EL (cell line): ENCODE measurements at regions not wholly inside any gene's neighbourhood (a gene's known extent, or its start where the extent isn't known, plus 50 kb on each side); places are given as distances from the start of the nearest gene placed in this dataset.
A peak's percentile ranks its signal among the peaks of the same experiment; 100 is the strongest.

Experiments
- DNase-seq: peaks from one replicate; pipeline ENCODE4 v3.0.0-alpha.2; 2016

DNA sequence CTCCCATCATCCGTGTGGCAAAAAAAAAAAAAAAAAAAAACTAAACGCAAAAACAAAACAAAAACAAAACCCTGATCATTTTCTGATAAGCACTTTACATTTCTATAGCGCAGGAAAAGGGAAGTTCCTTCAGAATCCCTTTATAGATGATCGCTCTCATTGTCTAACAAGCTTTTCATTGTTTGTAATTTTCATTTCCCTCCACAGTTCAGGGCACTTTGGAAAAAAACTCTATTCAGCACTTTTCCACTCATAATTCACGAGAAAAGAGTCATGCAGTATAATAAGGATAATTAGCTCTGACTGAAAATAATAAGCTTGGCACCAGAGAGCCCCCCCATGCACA lies 89.4 kb upstream of the ATXN1 start:
- no peak for DNase-seq

DNA sequence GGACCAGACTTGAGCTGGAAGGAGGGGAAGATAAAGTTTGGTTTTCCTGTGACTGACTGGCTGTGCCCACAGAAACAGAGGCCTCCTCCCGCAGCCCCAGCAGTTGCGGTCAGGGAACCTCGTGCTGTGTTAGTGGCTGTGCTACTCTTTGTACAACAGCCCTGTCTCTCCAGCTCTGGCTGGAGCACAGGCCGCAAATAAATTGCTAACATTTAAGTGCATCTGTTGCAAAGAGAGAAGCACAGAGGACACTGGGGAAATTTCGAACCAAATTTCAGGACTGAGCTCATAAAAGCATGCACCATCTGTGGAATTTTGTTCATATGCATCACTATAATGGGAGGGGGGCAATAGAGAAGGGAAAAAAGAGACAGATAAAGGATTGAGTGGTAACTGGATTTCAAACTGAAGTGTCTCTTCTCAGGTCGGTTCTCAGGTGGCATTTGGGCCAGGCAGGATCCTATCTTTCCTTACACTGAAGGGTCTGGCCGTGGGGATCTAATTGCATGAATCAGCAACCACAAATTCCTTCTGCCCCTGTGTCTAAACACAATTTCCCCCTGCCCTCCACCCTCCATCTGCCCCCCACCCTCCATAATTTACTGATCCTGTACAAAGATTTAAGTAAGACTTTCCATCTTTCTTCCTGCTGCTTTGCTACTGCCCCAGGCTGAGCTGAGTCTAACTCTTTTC lies 88.9 kb upstream of the ATXN1 start:
- peak; percentile 55 for DNase-seq

DNA sequence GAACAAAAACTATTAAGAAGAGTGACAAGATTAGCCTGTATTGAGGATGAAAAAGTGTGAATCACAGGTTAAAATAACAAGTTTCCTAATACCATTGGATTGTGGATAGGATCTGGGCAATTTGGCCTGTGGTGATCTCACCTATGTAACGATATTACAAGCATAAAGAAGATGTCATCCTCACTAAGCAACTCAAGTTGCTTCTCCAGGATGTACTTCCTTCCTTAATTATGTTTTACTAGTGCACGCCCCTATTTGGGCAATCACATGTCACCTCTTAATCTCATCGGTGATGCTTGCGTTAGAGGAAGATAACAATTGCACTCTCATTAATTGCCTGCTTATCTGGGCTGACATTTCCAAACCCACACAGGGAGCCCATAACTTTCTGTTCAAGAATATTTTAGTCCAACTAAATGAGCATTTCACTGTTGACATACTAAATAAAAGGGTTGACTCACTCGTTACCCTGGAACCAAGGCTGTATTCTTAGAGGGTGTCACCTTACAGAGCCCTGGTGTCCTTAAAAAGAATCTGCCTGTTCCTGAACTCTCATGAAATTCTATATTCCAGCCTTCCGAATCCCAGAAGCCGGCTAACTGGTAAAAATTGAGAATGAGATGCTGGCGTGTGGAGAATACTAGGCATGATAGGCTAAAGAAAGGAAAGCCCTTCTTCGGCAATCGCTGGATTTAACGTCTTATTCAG lies 88.2 kb upstream of the ATXN1 start:
- DNase-seq: peak; percentile 62

DNA sequence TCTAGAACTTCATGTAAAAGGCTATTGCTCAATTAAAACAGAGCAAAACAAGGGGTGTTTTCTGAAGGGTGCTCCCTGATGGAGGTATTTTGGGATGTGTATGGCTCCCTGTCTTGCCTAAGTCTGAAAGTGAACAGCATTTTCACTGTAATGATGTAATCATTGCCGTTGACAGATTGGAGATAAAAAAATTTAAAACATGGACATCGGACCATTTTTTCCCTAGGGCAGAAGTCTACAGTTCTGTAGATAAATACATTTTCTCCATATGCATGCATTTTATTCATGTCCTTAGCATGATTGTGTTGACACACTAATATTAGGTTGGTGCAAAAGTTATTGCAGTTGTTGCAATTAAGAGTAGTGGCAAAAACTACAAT lies 85.1 kb upstream of the ATXN1 start:
- DNase-seq: no peak

DNA sequence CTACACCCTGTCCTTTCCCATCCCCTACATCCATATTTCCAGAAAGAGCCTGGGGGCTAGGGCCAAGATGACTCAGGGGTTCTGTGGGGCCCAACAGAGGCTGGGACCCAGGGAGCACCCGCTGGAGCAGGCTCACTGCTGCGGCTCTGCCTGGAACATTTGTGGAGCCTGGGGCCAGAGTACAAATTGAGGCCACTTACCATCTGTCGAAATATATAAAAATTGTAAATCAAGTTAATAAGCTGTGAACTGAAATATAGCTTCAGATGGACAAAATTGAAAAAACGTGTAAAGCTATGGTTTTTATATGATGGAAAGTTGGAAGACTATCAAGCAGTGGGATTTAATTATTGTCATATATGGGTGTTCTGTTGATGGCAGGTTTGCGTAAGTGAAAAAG lies 82.9 kb upstream of the ATXN1 start:
- no peak for DNase-seq

DNA sequence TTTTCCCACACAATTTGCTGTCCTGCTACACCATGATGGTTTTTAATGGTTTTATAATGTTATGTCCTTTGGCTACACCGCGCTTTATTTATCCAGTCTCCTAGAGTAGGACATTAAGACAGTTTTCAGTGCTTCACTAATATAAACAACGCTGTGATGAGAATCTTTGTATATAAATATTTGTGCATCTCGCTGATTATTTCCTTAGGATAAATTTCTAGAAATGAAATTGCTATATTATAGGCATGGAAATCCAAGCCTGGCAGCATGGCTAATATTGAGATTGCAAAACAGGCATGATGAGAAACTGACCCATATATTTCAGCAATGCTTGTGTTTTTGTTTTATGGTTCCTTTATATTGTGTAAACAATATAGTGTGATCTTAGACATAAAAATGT lies 81.4 kb upstream of the ATXN1 start:
- DNase-seq: no peak

DNA sequence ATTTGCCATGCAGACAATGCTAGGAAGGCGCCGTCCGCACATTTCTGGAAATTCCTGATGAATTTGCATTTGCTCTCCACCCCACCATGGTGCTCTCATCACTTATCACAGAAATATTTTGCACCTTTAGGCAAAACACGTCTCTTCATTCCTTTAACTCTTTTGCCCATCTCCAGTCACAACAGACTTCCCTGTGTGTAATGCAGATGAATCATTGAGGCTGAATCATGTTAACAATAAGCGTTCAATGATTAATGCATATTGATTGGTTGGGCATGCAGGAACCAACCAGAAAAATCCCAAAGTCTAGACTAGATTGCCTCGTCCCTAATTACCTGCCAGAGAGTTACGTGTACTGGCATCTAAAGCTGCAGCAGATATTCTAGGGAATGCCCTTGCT lies 80.0 kb upstream of the ATXN1 start:
- peak; percentile 12 for DNase-seq

DNA sequence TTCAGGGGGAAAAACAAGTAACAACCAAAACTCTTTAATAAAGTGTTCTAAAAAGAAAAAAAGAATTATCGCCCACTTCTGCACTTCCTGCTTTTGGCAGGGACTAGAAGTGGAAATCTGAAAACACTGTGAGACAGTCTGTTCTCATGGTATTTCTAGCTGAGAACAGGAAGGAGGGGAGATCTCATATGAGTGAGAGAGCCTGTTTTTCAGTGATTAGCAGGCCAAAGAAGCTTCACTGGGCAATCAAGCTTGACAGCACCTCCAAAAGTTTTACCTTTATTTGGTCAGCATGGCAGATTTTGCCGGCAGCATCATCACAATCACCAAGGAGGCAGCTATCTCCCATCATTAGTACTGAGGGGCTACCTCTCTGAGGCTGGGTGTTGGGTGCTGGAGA lies 79.5 kb upstream of the ATXN1 start:
- no peak for DNase-seq

DNA sequence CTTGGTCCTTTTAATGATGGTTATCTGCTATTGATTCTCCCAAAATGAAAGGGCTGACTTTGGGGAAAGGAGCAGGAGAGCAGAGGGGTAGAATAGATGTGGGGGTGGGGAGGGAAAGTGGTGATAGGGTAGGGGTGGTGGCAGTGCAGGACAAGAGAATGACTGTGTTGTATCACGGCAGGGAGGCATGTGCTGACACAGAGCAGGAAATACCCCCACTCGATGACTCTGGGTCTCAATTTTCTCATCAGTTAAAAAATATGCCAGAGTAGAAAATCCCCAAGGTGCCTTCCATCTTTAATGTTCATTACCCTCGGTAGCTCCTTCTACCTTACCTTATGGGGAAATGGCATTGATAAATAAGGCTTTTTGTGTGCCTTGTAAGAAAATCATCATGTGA lies 79.0 kb upstream of the ATXN1 start:
- peak; percentile 8 for DNase-seq

DNA sequence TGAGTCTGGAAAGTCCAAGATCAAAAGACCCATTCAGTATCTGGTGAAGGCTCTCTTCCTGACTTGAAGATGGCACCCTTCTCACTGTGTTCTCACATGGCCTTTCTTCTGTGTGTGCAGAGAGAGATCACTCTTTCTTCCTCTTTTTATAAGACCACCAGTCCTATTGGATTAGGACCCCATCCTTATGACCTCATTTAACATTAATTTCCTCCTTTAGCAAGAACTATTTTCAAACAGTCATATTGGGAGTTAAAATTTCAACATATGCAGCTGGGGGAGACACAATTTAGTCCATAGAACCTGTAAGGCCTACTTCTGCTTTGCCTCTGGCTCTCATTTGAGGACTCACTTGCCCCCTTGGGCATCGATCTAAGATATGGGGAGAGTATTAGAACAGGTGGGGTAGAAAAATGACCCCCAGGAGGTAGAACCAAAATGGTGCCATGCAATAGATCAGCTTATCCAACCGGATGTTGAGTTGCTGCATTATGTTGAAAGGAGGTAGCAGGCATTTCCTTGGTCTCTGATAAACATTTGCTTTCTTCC lies 78.4 kb upstream of the ATXN1 start:
- no peak for DNase-seq

DNA sequence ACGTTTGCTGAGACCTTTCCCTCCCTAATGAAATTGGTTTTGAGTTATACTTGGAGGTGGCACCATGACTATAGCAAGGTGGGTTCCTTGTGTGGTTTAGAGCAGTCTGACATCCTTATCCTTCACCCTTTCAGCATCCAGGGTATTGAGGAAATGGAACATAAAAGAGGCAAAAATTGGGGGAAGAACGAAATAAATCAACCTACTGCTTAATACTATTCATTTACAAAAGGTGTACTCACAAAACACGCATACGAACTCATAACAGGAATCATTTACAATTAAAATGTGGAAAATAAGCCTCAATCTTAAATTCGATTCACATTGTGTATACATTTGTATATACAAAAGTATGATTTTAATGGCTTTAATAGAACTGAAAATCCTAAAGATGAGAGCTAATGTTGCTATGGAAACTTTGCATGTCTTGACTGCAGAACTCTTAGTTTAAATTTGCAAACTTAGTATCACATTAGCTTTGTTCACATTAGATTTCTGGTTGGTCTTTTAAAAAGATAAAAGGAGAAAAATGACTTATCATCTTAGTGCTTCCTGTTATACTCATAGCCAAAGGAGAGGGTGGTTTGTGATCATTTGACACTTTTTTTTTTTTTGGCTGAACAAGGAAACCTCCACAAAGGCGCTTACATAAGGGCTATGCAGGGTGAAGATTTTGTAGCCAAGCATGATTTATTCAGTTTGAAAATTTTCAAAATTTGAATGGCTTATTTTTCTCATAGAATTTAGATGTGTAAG lies 76.1 kb upstream of the ATXN1 start:
- no peak for DNase-seq

DNA sequence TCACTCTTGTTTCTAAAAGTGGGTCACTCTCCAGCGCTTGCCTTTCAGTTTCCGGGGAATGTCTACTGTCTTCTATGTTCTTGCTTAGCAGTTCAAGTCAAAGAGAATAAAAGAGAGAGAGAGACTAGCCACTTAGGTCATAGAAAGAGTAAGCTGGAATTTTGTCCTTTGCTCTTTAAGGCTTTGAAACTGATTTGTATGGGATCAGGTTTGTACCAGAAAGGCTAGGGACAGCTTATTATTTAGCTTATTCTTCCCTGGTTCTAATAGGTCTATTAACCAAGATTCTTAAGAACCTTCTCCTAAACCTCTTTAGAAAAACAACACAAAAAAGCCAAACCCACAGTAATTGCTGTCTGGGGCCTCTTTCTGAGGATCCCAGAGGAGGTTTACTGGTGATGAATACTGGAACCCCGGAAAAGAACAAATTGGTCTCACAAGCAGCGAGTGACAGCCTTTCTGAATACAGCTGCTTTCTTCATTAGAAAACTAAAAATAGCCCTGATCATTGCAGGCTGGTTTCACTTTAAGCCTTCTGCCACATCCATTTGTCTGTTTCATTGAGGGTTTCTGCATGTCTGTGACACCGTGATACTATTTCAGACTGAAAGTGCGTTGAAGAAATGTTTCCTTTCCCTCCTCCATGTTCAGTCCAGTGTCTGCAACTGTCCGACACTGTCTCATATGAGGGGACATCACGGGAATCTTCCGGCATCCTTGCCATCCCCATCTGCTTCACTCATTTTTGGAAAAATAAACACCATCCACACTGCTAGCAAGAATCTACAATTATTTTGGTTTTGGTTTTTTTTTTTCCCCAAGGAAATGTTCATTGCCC lies 75.1 kb upstream of the ATXN1 start:
- DNase-seq: peak; percentile 11

DNA sequence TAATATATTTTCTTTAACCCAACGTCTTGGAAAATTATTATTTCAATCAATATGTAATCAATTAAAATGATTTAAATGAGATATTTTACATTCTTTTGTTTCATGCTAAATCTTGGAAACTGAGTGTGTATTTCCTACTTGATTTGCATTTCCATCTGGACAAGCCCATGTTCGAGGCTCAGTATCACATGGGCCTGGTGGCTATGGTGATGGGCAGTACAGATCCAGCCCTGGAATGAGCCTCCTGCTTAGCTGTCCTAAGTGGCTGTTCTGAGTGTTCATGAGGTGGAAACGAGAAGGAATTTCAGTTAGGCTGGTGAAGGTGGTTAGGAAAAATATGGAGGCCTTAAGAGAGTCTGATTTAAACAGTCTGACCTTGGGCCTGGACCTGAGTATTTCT lies 73.0 kb upstream of the ATXN1 start:
- DNase-seq: no peak

DNA sequence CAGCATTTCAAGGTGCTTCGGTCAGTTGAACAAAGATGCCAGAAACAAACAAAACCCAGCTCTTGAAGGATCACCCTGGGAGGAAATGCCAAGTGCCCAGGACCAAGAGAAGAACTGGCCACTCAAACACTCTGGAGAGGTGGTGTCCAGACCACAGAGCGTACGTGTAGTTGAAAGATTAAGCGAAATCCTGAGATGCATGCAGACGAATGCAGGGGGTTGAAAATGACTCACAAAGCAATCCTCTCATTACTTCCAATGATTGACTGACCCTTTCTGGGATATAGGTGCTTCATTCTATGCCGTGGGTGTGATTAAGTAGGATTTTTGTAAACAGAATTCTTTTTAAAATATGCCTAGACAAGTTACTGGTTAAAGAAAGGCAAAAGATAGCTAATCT lies 71.5 kb upstream of the ATXN1 start:
- no peak for DNase-seq

DNA sequence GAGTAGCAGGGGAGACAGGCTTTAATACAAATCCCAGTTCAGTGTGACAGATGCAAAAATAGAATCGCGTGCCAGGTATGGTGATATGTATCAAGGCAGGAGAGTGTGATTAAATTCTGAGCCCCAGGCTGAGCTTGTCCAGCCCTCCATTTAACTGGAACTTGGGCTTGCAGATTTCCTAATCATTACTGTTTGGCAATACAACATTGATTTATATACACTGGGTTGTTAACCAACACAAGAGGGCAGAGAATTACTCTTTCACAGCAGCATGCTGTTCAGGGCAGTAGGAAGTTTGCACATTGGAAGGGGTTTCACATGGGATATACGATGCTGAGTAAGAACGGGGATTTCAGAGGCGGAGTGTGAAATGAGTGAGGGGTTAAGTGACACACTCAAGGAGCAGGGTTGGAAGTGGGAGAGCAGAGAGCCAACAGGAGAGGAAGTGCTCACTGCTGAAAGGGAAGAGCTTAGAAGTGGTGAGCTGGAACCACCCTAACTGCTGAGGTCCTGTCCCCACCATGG lies 70.8 kb upstream of the ATXN1 start:
- DNase-seq: no peak

DNA sequence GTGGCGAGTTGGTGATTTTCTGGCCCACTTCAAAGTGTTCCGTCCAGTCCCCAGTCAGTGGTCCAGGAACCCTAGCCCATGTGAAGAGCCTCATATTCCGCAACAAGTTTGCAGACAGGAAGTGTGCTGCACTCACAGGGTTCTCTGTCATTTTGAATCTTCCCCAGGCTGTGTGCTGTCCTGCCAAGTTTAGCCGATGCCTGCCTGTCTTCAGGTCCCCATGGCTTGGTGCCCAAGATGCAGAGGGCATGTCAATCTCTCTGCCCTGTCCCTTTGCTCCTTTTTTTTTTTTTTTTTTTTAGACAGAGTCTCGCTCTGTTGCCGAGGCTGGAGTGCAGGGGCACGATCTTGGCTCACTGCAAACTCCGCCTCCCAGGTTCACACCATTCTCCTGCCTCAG lies 69.9 kb upstream of the ATXN1 start:
- no peak for DNase-seq

DNA sequence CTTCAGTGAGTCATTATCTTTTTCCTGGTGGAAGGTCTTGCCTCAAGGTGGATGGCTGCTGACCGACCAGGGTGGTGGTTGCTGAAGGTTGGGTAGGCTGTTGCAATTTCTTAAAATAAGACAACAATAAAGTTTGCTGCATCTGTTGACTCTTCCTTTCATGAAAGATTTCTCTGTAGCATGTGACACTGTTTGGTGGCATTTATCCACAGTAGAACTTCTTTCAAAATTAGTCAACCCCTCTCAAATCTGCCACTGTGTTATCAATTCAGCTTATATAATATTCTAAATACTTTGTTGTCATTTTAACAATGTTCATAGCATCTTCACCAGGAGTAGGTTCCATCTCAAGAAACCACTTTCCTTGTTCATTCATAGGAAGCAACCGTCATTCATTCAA lies 66.8 kb upstream of the ATXN1 start:
- no peak for DNase-seq

DNA sequence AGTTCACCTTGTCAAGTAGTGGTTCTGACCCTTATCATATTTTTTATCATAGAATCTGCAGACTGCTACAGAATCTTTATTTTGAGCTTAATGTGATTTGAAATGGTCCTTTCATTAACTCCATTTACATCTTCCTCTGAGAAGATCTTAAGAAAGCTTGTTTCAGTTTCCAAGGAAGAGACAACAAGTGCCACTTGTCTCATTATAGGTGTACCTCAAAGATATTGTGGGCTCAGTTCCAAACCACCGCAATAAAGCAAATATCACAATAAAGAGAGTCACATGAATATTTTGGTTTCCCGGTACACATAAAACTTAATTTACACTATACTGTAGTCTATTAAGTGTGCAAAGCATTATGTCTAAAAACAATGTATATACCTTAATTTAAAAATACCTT lies 66.4 kb upstream of the ATXN1 start:
- no peak for DNase-seq

DNA sequence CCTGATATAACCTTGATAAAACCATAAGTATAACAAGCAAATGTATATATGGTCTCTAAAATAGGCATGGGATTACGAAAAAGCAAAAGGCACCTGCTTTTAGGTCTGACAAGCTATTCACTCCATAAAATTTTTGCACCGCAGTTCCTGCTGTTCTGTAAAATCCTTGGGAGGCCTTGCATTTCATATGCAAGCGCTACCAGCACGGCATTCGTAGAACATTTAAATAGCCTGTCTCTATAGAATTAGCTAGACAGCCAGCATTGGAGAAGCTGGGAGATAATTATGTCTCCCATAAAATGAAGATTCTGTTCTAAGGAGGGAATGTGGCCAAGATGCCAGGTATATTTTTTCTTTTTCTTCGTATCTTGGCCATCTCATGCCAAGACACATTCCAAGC lies 64.5 kb upstream of the ATXN1 start:
- DNase-seq: no peak

DNA sequence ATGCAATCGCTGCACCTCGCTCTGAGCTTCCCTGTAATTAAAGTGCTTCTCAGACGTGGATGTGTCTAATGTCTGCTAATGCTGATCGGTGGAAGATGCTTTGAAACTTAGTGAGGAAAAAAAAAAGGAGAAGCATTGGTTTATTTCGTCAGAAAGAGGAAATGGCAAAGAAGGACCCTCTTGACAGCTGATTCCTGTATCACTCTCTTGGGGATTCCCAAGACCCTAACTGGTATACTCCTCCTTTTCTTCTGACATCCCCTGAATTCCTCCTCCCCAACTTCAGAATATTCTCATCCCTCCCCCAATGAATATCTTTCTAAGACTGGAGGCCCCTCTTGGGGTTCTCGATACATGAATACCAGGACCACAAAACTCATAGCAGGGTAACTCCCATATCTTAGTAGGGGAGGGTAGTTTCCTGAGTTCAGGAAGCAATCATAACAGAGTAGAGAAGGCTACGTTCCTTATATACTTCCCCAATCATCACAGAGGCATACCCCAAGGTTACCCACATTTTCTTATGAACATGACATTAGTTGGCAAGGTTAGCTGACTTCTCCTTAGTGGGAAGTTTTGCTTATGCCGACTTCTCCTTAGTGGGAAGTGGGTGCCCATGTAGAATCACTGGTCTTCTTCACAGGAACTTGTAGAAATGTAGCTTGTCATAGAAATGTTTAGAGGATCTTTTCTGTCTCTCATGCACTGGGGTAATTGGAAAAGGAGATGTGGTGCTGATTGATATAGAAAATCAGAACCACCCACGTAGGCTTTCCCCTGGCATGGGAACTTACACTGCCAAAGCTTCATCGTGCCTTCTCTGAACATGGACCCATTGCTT lies 63.8 kb upstream of the ATXN1 start:
- no peak for DNase-seq

DNA sequence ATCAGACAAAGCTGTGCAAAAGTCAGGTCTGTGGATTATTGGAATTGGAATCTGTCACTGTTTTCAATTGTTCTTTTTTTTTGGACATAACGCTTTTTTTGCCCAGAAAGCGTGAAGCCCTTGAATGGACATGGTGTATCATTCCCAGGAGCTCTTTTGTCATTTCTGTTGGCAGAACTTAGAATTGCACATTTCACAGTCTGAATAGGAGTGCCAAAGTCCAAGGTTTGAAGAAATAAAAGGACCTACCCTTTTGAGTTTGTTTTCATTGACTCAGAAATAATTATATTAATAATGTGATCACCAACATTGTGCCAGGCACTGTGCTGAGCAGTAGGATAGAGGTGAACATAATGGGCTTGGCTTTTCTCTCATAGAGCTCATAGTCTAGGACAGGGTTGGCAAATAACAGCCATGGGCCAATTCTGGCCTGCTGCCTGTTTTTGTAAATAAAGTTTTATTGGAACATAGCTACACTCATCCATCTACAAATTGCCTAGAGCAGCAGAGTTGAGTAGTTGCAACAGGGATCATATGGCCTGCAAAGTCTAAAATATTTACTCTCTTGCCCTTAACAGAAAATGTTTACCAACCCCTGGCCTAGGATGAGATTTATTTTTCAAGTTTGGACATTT lies 62.6 kb upstream of the ATXN1 start:
- no peak for DNase-seq
